ENCODE measurements at regions not wholly inside any gene's neighbourhood (a gene's known extent, or its start where the extent isn't known, plus 50 kb on each side); places are given as distances from the start of the nearest gene placed in this dataset.
"Not testable (repeated sequence)": the region's sequence is repeated elsewhere in the genome, so short reads cannot be mapped to it uniquely, and the experiment has no call there.

DNA sequence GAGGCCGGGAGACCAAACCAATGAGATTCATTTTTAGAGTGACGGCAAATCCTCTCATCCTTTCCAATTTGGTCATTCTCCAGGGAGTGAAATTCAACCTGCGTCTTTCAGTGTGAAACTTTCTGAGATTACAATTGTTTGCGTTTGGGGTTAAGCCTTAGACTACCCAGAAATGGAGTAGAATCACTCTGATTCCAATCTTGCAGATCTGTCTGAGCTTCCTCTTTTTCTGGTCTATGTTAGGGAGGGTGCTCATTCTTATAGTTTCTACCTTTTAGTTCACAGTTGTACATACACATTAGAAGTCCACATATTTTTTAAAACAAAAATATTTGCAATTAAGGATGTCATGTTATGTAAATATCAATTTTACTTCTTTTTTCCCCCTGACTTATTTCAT is 183.0 kb upstream of the PHACTR1 start:
- Histone ChIP-seq H3K27ac (ENCODE audit: low read depth, low read length) (no peak overlapping the region), H3K4me3 (ENCODE audit: low read depth in 1 of 5, low read length in 5 of 5) (no peak overlapping the region), H3K27me3 (ENCODE audit: control insufficient read depth in 5 of 5, insufficient read depth in 4 of 5, low read length in 5 of 5) (peaks cover 0 to 3% (median 0%) of the 10 kb centered on the region in 5 donors), H3K9ac (ENCODE audit: low read length in 5 of 5) (no peak overlapping the region), H3K36me3 (ENCODE audit: control insufficient read depth in 5 of 5, insufficient read depth in 5 of 5, low read length in 5 of 5) (no peaks in the 10 kb centered on the region), H3K4me1 (ENCODE audit: control insufficient read depth in 5 of 5, insufficient read depth in 5 of 5, low read length in 5 of 5) (peaks cover 0 to 5% (median 0%) of the 10 kb centered on the region in 5 donors), H3K9me3 (ENCODE audit: control insufficient read depth in 5 of 5, low read length in 5 of 5) (no peaks in the 10 kb centered on the region)

DNA sequence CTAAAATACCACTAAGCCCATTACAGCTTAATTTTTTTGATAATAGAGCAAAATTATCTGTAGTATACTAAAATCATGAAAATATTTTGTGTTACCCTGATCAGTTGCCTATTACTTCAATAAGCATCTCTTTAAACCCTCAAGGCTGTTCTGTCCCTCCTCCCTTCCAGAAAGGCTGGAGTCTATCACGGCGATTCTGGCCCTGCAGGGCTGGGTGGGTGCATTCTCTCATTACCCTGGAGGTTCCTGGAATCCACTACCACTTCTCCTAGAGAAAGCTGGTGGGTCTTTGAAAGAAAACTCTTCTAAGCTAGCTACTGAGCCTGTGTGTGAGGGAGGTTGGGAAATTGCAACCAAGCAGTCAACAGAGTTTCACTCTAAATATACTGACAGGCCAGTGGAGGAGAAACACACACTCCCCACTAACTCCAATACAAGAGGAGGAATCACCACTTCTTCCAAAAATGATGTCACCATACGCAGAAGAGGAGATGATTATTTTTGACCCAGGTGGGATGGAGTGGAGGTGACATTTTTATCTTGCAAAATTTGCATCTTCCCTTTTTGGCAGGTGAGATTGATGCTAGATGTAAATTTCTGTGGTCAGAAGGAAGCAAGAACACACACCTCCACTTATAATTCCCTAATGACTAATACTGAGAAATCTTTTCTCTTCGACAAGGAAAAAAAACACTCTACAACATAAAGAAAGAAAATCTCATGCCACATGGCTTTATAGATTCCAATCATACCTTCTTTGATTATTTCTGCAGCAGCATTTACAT is 182.3 kb upstream of the PHACTR1 start:
- peaks cover 0 to 5% (median 0%) of the 10 kb centered on the region in 5 donors for H3K27me3 ChIP-seq (ENCODE audit: control insufficient read depth in 5 of 5, insufficient read depth in 4 of 5, low read length in 5 of 5)
- H3K4me1 ChIP-seq (ENCODE audit: control insufficient read depth in 5 of 5, insufficient read depth in 5 of 5, low read length in 5 of 5): peaks cover 0 to 11% (median 0%) of the 10 kb centered on the region in 5 donors
- no peak overlapping the region for H3K9ac ChIP-seq (ENCODE audit: low read length in 5 of 5)
- H3K4me3 ChIP-seq (ENCODE audit: low read depth in 1 of 5, low read length in 5 of 5): no peak overlapping the region
- no peaks in the 10 kb centered on the region for H3K36me3 ChIP-seq (ENCODE audit: control insufficient read depth in 5 of 5, insufficient read depth in 5 of 5, low read length in 5 of 5)
- no peaks in the 10 kb centered on the region for H3K9me3 ChIP-seq (ENCODE audit: control insufficient read depth in 5 of 5, low read length in 5 of 5)
- H3K27ac ChIP-seq (ENCODE audit: low read depth, low read length): no peak overlapping the region

DNA sequence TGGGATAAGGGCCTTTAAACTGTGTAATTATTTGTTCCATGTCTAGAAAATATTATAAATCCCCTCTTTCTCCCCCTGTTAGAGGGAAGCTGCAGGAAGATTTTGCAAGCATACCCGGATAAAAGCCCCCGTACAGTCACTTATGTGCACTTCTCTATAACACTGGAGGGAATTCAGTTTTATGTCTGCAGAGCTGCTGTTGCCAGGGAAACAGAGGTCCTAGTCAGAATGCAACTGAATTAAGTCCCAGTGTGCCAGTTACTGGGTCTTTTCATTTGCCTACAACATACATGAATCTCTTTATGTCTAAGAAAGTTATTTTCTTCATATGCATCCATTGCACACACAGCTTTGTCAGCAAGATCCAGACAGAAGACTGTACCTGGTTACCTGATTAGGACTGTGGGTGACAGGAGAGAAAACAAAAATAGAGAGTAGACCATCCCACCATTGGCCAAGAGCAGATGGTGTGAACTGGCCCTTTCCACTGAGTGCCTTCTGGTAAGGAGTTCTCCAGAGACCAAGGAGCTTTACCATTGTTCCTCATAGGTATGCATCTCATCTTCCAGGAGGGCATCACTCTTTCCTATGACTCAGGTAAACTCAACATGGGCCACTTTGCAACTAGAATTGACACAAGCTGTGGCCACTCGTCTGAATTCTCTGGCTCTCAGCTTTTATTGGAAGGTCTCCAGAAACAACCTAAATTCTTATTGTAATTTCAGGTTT is 180.8 kb upstream of the PHACTR1 start:
- Histone ChIP-seq H3K27ac (ENCODE audit: low read depth, low read length) (no peak overlapping the region), H3K9me3 (ENCODE audit: control insufficient read depth in 5 of 5, low read length in 5 of 5) (no peaks in the 10 kb centered on the region), H3K4me1 (ENCODE audit: control insufficient read depth in 5 of 5, insufficient read depth in 5 of 5, low read length in 5 of 5) (peaks cover 0 to 9% (median 0%) of the 10 kb centered on the region in 5 donors), H3K36me3 (ENCODE audit: control insufficient read depth in 5 of 5, insufficient read depth in 5 of 5, low read length in 5 of 5) (no peaks in the 10 kb centered on the region), H3K9ac (ENCODE audit: low read length in 5 of 5) (no peak overlapping the region), H3K27me3 (ENCODE audit: control insufficient read depth in 5 of 5, insufficient read depth in 4 of 5, low read length in 5 of 5) (peaks cover 0 to 5% (median 0%) of the 10 kb centered on the region in 5 donors), H3K4me3 (ENCODE audit: low read depth in 1 of 5, low read length in 5 of 5) (no peak overlapping the region)

DNA sequence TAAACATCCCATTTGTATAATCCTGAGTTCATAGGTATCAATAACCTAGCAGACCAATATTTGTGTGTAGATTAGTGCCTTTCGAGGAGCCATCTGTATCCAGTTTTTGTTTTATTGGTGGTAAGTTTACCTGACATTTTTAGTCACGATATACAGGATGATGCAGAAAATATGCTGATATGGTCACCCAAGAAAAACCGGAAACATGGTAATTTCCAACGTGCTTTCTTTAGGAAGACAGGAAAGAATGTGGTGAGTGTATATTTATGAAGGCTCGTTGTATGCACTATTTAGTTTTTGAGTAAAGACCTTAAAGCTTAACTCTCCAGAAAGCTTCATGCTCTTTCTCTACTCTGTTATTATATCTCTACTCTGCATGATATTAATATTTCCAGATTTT is 180.2 kb upstream of the PHACTR1 start:
- Histone ChIP-seq H3K9me3 (ENCODE audit: control insufficient read depth in 5 of 5, low read length in 5 of 5) (no peaks in the 10 kb centered on the region), H3K27me3 (ENCODE audit: control insufficient read depth in 5 of 5, insufficient read depth in 4 of 5, low read length in 5 of 5) (peaks cover 0 to 5% (median 0%) of the 10 kb centered on the region in 5 donors), H3K9ac (ENCODE audit: low read length in 5 of 5) (no peak overlapping the region), H3K4me3 (ENCODE audit: low read depth in 1 of 5, low read length in 5 of 5) (no peak overlapping the region), H3K4me1 (ENCODE audit: control insufficient read depth in 5 of 5, insufficient read depth in 5 of 5, low read length in 5 of 5) (peaks cover 0 to 9% (median 0%) of the 10 kb centered on the region in 5 donors), H3K27ac (ENCODE audit: low read depth, low read length) (no peak overlapping the region), H3K36me3 (ENCODE audit: control insufficient read depth in 5 of 5, insufficient read depth in 5 of 5, low read length in 5 of 5) (no peaks in the 10 kb centered on the region)

DNA sequence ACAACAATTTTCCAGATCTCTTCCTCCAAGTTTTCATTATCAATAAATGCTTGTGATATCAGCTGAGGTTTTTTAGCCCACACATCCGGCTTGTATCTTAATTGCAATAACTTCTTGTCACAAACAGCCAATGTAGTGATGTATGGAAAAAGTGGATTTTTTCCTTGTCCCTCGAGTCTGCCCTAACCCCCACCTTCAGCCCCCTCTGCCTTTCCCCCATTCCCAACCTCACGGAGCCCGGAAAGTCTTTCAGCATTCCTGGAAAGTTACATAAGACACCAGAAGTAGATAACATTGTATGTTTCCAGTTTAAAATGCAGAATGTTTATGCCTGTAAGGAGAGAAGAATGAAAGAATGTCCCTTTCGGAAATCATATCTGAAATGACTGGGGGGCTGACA is 179.2 kb upstream of the PHACTR1 start:
- Histone ChIP-seq H3K36me3 (ENCODE audit: control insufficient read depth in 5 of 5, insufficient read depth in 5 of 5, low read length in 5 of 5) (no peaks in the 10 kb centered on the region), H3K27me3 (ENCODE audit: control insufficient read depth in 5 of 5, insufficient read depth in 4 of 5, low read length in 5 of 5) (peaks cover 0 to 5% (median 0%) of the 10 kb centered on the region in 5 donors), H3K4me3 (ENCODE audit: low read depth in 1 of 5, low read length in 5 of 5) (no peak overlapping the region), H3K27ac (ENCODE audit: low read depth, low read length) (no peak overlapping the region), H3K9ac (ENCODE audit: low read length in 5 of 5) (no peak overlapping the region), H3K4me1 (ENCODE audit: control insufficient read depth in 5 of 5, insufficient read depth in 5 of 5, low read length in 5 of 5) (peaks cover 0 to 9% (median 0%) of the 10 kb centered on the region in 5 donors), H3K9me3 (ENCODE audit: control insufficient read depth in 5 of 5, low read length in 5 of 5) (no peaks in the 10 kb centered on the region)

DNA sequence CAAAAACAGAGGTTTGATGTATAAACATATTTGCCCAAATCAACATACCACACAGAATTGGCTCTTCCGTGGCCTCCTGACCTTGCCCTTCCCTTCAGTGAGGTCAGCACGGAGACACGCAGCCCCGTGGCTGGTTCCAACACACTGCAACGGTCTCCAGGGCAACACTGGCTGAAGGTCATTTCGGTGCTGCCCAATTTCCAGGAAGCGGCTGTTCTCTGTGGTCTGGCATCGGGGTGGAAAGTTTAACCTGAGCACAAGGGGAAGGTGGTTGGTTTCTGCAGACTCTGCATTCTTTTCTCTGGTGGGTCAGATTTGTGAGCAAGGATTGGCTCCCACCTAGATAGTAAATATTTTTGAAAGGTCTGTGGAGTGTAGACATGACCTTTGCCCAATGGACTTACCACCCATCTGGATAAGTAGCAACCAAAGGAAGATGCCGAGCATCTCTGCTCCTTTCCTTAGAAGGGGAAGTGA is 177.6 kb upstream of the PHACTR1 start:
- H3K27me3 ChIP-seq (ENCODE audit: control insufficient read depth in 5 of 5, insufficient read depth in 4 of 5, low read length in 5 of 5): peaks cover 0 to 5% (median 0%) of the 10 kb centered on the region in 5 donors
- H3K27ac ChIP-seq (ENCODE audit: low read depth, low read length): no peak overlapping the region
- H3K4me3 ChIP-seq (ENCODE audit: low read depth in 1 of 5, low read length in 5 of 5): no peak overlapping the region
- H3K9ac ChIP-seq (ENCODE audit: low read length in 5 of 5): no peak overlapping the region
- H3K9me3 ChIP-seq (ENCODE audit: control insufficient read depth in 5 of 5, low read length in 5 of 5): no peaks in the 10 kb centered on the region
- H3K36me3 ChIP-seq (ENCODE audit: control insufficient read depth in 5 of 5, insufficient read depth in 5 of 5, low read length in 5 of 5): no peaks in the 10 kb centered on the region
- H3K4me1 ChIP-seq (ENCODE audit: control insufficient read depth in 5 of 5, insufficient read depth in 5 of 5, low read length in 5 of 5): peaks cover 0 to 9% (median 0%) of the 10 kb centered on the region in 5 donors

DNA sequence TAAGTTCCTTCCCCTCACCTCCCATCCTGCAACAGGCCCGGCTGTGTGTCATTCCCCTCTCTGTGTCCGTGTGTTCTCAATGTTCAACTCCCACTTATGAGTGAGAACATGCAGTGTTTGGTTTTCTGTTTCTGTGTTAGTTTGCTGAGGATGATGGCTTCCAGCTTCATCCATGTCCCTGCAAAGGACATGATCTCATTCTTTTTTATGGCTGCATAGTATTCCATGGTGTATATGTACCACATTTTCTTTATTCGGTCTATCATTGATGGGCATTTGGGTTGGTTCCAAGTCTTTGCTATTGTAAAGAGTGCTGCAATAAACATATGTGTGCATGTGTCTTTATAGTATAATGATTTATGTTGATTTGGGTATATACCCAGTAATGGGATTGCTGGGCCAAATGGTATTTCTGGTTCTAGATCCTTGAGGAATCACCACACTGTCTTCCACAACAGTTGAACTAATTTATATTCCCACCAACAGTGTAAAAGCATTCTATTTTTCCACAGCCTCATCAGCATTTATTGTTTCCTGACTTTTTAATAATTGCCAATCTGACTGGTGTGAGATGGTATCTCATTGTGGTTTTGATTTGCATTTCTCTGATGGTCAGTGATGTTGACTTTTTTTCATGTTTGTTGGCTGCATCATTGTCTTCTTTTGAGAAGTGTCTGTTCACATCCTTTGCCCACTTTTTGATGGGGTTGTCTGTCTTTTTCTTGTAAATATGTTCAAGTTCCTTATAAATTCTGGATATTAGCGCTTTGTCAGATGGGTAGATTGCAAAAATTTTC is 174.1 kb upstream of the PHACTR1 start:
- H3K27me3 ChIP-seq (ENCODE audit: control insufficient read depth in 5 of 5, insufficient read depth in 4 of 5, low read length in 5 of 5); H3K9ac ChIP-seq (ENCODE audit: low read length in 5 of 5); H3K4me3 ChIP-seq (ENCODE audit: low read depth in 1 of 5, low read length in 5 of 5); H3K9me3 ChIP-seq (ENCODE audit: control insufficient read depth in 5 of 5, low read length in 5 of 5); H3K4me1 ChIP-seq (ENCODE audit: control insufficient read depth in 5 of 5, insufficient read depth in 5 of 5, low read length in 5 of 5); H3K27ac ChIP-seq (ENCODE audit: low read depth, low read length); H3K36me3 ChIP-seq (ENCODE audit: control insufficient read depth in 5 of 5, insufficient read depth in 5 of 5, low read length in 5 of 5): not testable (repeated sequence)

DNA sequence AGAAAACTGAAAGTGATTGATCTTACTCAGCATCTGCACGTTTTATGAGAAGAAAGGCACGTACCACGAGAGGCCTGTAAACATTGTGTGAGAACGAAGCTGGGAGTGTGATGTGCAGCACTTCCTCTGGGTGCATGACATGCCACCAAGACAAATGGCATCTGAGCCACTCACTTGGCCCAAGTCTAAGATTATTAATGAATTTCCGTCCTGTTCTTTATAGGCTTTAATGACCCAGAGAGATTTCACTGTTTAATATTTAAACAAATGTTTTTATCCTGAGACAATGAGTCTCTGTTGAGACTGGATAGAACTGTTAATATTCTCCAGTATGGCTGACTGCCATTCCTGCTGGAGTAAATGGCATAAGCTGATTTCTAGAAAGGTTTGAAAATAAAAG is 172.6 kb upstream of the PHACTR1 start:
- H3K9ac ChIP-seq (ENCODE audit: low read length in 5 of 5): no peak overlapping the region
- no peak overlapping the region for H3K4me3 ChIP-seq (ENCODE audit: low read depth in 1 of 5, low read length in 5 of 5)
- peaks cover 0 to 3% (median under 1%) of the 10 kb centered on the region in 5 donors for H3K4me1 ChIP-seq (ENCODE audit: control insufficient read depth in 5 of 5, insufficient read depth in 5 of 5, low read length in 5 of 5)
- H3K27ac ChIP-seq (ENCODE audit: low read depth, low read length): no peak overlapping the region
- H3K36me3 ChIP-seq (ENCODE audit: control insufficient read depth in 5 of 5, insufficient read depth in 5 of 5, low read length in 5 of 5): no peaks in the 10 kb centered on the region
- no peaks in the 10 kb centered on the region for H3K9me3 ChIP-seq (ENCODE audit: control insufficient read depth in 5 of 5, low read length in 5 of 5)
- peaks cover 0 to 4% (median 0%) of the 10 kb centered on the region in 5 donors for H3K27me3 ChIP-seq (ENCODE audit: control insufficient read depth in 5 of 5, insufficient read depth in 4 of 5, low read length in 5 of 5)

DNA sequence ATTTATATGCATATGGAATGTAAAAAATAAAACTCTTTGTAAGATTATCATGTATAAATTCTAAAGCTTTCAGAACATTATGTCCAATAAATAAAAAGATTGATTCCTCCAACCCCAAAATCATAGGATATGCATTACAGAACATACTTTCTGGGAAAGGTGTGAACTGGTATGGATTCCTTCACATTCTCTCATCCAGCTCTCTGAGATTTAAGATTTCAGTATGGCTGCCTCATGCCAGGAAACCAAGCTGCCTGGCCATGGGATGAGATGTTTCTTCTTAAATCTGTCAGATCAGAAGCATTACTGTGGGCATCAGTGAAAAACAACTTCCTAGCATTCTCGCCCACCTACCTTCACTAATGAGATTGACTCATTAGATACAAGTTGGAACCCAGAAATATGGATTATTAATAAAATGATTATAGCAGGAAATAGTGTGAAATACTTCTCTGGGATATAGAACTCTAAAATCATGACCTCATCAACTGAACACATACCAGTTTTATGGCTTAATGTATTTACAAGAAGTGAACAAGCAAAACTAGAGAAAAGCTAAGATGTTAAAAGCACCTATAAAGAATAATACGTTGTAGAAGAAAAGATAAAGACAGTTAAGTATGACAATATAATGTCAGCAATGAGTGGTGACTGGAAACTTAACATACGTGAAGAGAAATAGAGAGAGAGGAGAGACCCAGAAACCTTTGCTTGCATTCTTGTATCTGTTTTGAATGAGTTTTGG is 171.6 kb upstream of the PHACTR1 start:
- Histone ChIP-seq H3K9ac (ENCODE audit: low read length in 5 of 5) (no peak overlapping the region), H3K9me3 (ENCODE audit: control insufficient read depth in 5 of 5, low read length in 5 of 5) (no peaks in the 10 kb centered on the region), H3K4me1 (ENCODE audit: control insufficient read depth in 5 of 5, insufficient read depth in 5 of 5, low read length in 5 of 5) (peaks cover 0 to 3% (median 0%) of the 10 kb centered on the region in 5 donors), H3K36me3 (ENCODE audit: control insufficient read depth in 5 of 5, insufficient read depth in 5 of 5, low read length in 5 of 5) (no peaks in the 10 kb centered on the region), H3K4me3 (ENCODE audit: low read depth in 1 of 5, low read length in 5 of 5) (no peak overlapping the region), H3K27me3 (ENCODE audit: control insufficient read depth in 5 of 5, insufficient read depth in 4 of 5, low read length in 5 of 5) (peaks cover 0 to 4% (median 0%) of the 10 kb centered on the region in 5 donors), H3K27ac (ENCODE audit: low read depth, low read length) (no peak overlapping the region)
